ENCODE measurements at regions not wholly inside any gene's neighbourhood (a gene's known extent, or its start where the extent isn't known, plus 50 kb on each side); places are given as distances from the start of the nearest gene placed in this dataset.

DNA sequence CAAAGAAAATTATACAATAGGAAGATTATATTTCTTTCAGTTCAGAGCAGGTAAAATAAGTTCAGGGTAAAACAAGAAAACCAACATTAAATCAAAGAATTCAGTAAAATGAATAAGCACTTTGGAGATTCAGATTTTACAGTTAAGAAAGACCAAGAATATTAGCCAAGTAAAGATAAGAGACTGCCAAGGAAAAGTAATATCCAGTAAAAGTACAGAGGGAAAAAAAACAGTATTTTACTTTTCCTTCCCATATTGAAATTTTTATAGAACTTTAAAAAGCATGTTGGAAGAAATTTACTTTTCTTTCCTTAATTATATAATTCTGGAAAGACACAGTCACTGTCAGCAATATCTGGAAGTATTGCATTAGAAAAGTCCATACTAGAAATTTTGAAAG, 393.4 kb downstream of the NFIB start:
- in situ Hi-C loops (cut with HindIII; ENCODE audit: extremely low pct_ligation_motif_present, low pct_unique_long_range_greater_than_20kb): no loop called here
- Histone ChIP-seq H3K4me1 (ENCODE audit: insufficient read depth, low read length) (no peaks in the 10 kb centered on the region), H3K9ac (ENCODE audit: insufficient read depth, low read depth, low read length) (no peak overlapping the region), H4K20me1 (ENCODE audit: insufficient read depth, low read length) (no peaks in the 10 kb centered on the region), H3K9me3 (ENCODE audit: low read length) (peaks cover 18% of the 10 kb centered on the region), H3K36me3 (replicated peaks in 1 of 2; ENCODE audit: control insufficient read depth in 1 of 2, insufficient read depth in 2 of 2, low read length in 2 of 2) (no peaks in the 10 kb centered on the region), H3K27ac (ENCODE audit: extremely low read length, insufficient read depth, low read length) (no peak overlapping the region), H2AFZ (ENCODE audit: low read length) (no peak overlapping the region), H3K4me3 (replicated peaks in 1 of 3; ENCODE audit: insufficient read depth in 1 of 3, low read depth in 2 of 3, low read length in 3 of 3) (no peak overlapping the region), H3K79me2 (ENCODE audit: insufficient read depth, low read length) (no peaks in the 10 kb centered on the region), H3K27me3 (ENCODE audit: control insufficient read depth in 1 of 2, insufficient read depth in 2 of 2, low read length in 2 of 2) (no peaks in the 10 kb centered on the region), H3K4me2 (ENCODE audit: low read depth, low read length) (no peak overlapping the region)
- intact Hi-C loops (cut with micrococcal nuclease; ENCODE audit: unreplicated experiment): no loop called here
- no peak for DNase-seq (ENCODE audit: low spot score)
- TF ChIP-seq PITX1 (CRISPR knock-in tag; IDR thresholded peaks at IDR 0.05) (no peak), HES4 (CRISPR knock-in tag; IDR thresholded peaks at IDR 0.05; ENCODE audit: borderline replicate concordance) (no peak), NONO (IDR thresholded peaks at IDR 0.05) (no peak), NONO (CRISPR knock-in tag; conservative IDR thresholded peaks at IDR 0.05) (no peak), SRSF4 (IDR thresholded peaks at IDR 0.05; ENCODE audit: low read depth, low read length, poor library complexity, severe bottlenecking) (no peak), ETV5 (CRISPR knock-in tag; IDR thresholded peaks at IDR 0.05; ENCODE audit: borderline replicate concordance) (no peak), ZBTB38 (CRISPR knock-in tag; IDR thresholded peaks at IDR 0.05) (no peak), STAG1 (CRISPR knock-in tag; IDR thresholded peaks at IDR 0.05) (no peak), KDM3A (CRISPR knock-in tag; IDR thresholded peaks at IDR 0.05; ENCODE audit: low read depth) (no peak)
- TF ChIP-seq, protein P1, sequence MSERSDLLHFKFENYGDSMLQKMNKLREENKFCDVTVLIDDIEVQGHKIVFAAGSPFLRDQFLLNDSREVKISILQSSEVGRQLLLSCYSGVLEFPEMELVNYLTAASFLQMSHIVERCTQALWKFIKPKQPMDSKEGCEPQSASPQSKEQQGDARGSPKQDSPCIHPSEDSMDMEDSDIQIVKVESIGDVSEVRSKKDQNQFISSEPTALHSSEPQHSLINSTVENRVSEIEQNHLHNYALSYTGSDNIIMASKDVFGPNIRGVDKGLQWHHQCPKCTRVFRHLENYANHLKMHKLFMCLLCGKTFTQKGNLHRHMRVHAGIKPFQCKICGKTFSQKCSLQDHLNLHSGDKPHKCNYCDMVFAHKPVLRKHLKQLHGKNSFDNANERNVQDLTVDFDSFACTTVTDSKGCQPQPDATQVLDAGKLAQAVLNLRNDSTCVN (CRISPR knock-in tag; IDR thresholded peaks at IDR 0.05; ENCODE audit: borderline replicate concordance): no peak
- TF ChIP-seq, protein P2, sequence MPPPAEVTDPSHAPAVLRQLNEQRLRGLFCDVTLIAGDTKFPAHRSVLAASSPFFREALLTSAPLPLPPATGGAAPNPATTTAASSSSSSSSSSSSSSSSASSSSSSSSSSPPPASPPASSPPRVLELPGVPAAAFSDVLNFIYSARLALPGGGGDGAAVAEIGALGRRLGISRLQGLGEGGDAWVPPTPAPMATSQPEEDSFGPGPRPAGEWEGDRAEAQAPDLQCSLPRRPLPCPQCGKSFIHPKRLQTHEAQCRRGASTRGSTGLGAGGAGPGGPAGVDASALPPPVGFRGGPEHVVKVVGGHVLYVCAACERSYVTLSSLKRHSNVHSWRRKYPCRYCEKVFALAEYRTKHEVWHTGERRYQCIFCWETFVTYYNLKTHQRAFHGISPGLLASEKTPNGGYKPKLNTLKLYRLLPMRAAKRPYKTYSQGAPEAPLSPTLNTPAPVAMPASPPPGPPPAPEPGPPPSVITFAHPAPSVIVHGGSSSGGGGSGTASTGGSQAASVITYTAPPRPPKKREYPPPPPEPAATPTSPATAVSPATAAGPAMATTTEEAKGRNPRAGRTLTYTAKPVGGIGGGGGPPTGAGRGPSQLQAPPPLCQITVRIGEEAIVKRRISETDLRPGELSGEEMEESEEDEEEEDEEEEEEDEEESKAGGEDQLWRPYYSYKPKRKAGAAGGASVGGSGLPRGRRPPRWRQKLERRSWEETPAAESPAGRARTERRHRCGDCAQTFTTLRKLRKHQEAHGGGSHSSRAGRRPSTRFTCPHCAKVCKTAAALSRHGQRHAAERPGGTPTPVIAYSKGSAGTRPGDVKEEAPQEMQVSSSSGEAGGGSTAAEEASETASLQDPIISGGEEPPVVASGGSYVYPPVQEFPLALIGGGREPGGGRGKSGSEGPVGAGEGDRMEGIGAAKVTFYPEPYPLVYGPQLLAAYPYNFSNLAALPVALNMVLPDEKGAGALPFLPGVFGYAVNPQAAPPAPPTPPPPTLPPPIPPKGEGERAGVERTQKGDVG (CRISPR knock-in tag; IDR thresholded peaks at IDR 0.05; ENCODE audit: borderline replicate concordance): no peak
- TF ChIP-seq, protein P3, sequence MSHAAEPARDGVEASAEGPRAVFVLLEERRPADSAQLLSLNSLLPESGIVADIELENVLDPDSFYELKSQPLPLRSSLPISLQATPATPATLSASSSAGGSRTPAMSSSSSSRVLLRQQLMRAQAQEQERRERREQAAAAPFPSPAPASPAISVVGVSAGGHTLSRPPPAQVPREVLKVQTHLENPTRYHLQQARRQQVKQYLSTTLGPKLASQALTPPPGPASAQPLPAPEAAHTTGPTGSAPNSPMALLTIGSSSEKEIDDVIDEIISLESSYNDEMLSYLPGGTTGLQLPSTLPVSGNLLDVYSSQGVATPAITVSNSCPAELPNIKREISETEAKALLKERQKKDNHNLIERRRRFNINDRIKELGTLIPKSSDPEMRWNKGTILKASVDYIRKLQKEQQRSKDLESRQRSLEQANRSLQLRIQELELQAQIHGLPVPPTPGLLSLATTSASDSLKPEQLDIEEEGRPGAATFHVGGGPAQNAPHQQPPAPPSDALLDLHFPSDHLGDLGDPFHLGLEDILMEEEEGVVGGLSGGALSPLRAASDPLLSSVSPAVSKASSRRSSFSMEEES (CRISPR knock-in tag; IDR thresholded peaks at IDR 0.05): no peak
- TF ChIP-seq, protein P4, sequence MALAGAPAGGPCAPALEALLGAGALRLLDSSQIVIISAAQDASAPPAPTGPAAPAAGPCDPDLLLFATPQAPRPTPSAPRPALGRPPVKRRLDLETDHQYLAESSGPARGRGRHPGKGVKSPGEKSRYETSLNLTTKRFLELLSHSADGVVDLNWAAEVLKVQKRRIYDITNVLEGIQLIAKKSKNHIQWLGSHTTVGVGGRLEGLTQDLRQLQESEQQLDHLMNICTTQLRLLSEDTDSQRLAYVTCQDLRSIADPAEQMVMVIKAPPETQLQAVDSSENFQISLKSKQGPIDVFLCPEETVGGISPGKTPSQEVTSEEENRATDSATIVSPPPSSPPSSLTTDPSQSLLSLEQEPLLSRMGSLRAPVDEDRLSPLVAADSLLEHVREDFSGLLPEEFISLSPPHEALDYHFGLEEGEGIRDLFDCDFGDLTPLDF (CRISPR knock-in tag; IDR thresholded peaks at IDR 0.05): no peak
- TF ChIP-seq, protein P5, sequence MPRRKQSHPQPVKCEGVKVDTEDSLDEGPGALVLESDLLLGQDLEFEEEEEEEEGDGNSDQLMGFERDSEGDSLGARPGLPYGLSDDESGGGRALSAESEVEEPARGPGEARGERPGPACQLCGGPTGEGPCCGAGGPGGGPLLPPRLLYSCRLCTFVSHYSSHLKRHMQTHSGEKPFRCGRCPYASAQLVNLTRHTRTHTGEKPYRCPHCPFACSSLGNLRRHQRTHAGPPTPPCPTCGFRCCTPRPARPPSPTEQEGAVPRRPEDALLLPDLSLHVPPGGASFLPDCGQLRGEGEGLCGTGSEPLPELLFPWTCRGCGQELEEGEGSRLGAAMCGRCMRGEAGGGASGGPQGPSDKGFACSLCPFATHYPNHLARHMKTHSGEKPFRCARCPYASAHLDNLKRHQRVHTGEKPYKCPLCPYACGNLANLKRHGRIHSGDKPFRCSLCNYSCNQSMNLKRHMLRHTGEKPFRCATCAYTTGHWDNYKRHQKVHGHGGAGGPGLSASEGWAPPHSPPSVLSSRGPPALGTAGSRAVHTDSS (CRISPR knock-in tag; conservative IDR thresholded peaks at IDR 0.05): no peak
- no TSS peak for BruUV-seq (replicated peaks)
- no peak for ATAC-seq
- no peak for FAIRE-seq
- POLR2A ChIA-PET: no interaction called here
- CTCF ChIA-PET (ENCODE audit: low intra/inter-chr PET ratio, low total read pairs): no interaction called here
